Panc1 (cell line): ENCODE measurements at regions not wholly inside any gene's neighbourhood (a gene's known extent, or its start where the extent isn't known, plus 50 kb on each side); places are given as distances from the start of the nearest gene placed in this dataset.

ENCODE experiments used
- ATAC-seq: fragments of 200-7000 bp; cut with Tn5 transposase; 2 replicates; pipeline ENCODE4 v1.9.1; 2020; ENCODE audit warnings: mild to moderate bottlenecking, moderate library complexity
- BruUV-seq: library from RNA; stranded (reverse); fragments of 400-500 nt; replicated peaks from 2 replicates; lab custom pipeline; 2021; lab: Mats Ljungman, UMichigan
- CTCF ChIA-PET: fragments of 300-600 bp; sonication (Branson Sonifier 250); formaldehyde crosslinking; loops from one replicate; lab custom pipeline; 2022; ENCODE audit warnings: antibody characterized with exemption; lab: Charles Lee
- POLR2A ChIA-PET: fragments of 300-600 bp; sonication (Branson Sonifier 250); formaldehyde crosslinking; loops from one replicate; lab custom pipeline; 2022; ENCODE audit warnings: antibody characterized with exemption; lab: Charles Lee
- DNase-seq: peaks from one replicate; pipeline ENCODE4 v3.0.0-alpha.2; 2010; ENCODE audit warnings: low read depth, low spot score
- H3K27ac ChIP-seq: 2 replicates; pipeline ENCODE4 v1.5.1; 2011; ENCODE audit warnings: mild to moderate bottlenecking, low read length, inconsistent platforms
- H3K27me3 ChIP-seq: fragments of 200-500 bp; sonication (Bioruptor generic); 2 replicates; pipeline ENCODE4 v1.6.0; 2014; ENCODE audit warnings: low read length, inconsistent platforms; ENCODE audit not compliant: control insufficient read depth, insufficient read depth
- H3K36me3 ChIP-seq: fragments of 200-500 bp; sonication (Bioruptor generic); 2 replicates; pipeline ENCODE4 v1.5.1; 2014; ENCODE audit warnings: inconsistent platforms, mild to moderate bottlenecking, low read length, moderate library complexity; ENCODE audit not compliant: control insufficient read depth, insufficient read depth
- H3K4me1 ChIP-seq: 2 replicates; pipeline ENCODE4 v1.5.1; 2011; ENCODE audit warnings: inconsistent platforms, mild to moderate bottlenecking, low read length, moderate library complexity; ENCODE audit not compliant: control insufficient read depth, insufficient read depth
- H3K4me3 ChIP-seq, 2 experiments: 2 replicates each; pipeline ENCODE4 v1.5.1; 2011 to 2012; ENCODE audit warnings: low read depth in 2 of 2, low read length in 2 of 2, mild to moderate bottlenecking in 2 of 2, inconsistent platforms in 1 of 2, moderate library complexity in 1 of 2
- H3K9me3 ChIP-seq: fragments of 200-500 bp; sonication (Bioruptor generic); 2 replicates; pipeline ENCODE4 v1.5.1; 2014; ENCODE audit warnings: low read depth, mild to moderate bottlenecking, inconsistent platforms, low read length, moderate library complexity; ENCODE audit not compliant: control insufficient read depth, insufficient read depth
- POLR2AphosphoS5 ChIP-seq: IDR thresholded peaks from 2 replicates; pipeline ENCODE4 v1.6.1; 2012; ENCODE audit warnings: mild to moderate bottlenecking, low read depth, low read length, moderate library complexity
- REST ChIP-seq, 2 experiments: IDR thresholded peaks; 2 replicates each; pipeline ENCODE4 v1.6.1; 2011 to 2012; ENCODE audit warnings: low read depth in 2 of 2, control low read depth in 1 of 2, low read length in 1 of 2, mild to moderate bottlenecking in 1 of 2, moderate library complexity in 1 of 2; ENCODE audit not compliant: insufficient read depth in 1 of 2
- SIN3A ChIP-seq: IDR thresholded peaks from 2 replicates; pipeline ENCODE4 v1.6.1; 2012; ENCODE audit warnings: low read depth, mild to moderate bottlenecking, low read length, moderate library complexity, borderline replicate concordance; ENCODE audit not compliant: insufficient read depth
- TCF7L2 ChIP-seq: IDR thresholded peaks from 2 replicates; pipeline ENCODE4 v1.6.1; 2011; ENCODE audit warnings: mild to moderate bottlenecking, low read depth, low read length, inconsistent platforms
- in situ Hi-C: cut with HindIII; loops from 2 replicates; pipeline ENCODE4 v1.10.0; 2016; ENCODE audit warnings: low sequenced_read_pairs, low pct_unique_long_range_greater_than_20kb
- intact Hi-C: fragments of 100-400 bp; cut with micrococcal nuclease; formaldehyde crosslinking; loops from one replicate; pipeline ENCODE4 v1.10.0; 2022; ENCODE audit not compliant: unreplicated experiment
- TF ChIP-seq, protein P1 (sequence below): fragments of 450-650 bp; IDR thresholded peaks from 2 replicates; pipeline ENCODE4 v1.5.1; 2017; ENCODE audit warnings: mild to moderate bottlenecking

DNA sequence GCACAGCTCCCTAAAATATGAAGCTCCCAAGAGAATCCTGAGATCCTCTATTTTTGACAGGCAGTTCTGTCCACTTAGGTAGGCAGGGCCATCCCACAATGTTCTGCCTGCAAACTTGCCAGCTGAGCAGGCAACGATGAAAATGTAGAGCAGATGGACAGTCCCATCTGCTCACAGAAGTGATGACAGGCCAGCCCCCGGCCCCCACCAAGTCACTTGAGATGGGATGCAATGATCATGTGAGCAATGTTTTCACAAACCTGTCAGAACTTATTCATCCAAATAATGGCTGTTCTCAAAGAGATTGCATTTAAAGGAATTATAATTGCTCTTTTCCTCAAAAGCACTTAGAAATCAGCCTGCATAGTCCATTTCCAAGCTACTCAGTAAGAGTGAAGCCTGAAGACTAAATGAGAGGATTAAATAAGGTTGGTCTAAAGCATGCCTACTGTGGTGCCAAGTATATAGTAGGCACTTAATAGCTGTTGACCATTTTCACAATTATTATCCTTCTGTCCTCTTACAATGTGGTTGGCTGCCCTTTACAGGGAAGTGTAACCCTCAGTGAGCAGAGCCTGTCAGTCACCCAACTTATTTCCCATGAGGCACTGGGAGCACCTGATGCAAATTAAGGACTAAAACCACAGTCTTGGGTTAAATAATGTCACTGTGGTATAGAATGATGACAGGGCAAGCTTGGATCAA lies 301.2 kb downstream of the FGFR2 start:
- no TSS peak for BruUV-seq
- Histone ChIP-seq H3K36me3 (no peaks in the 10 kb centered on the region), H3K9me3 (no peaks in the 10 kb centered on the region), H3K27me3 (peaks cover 3% of the 10 kb centered on the region; the same call in 1 of the 2 replicates), H3K27ac (no peak overlapping the region), H3K4me3 (no peak overlapping the region), H3K4me1 (no peaks in the 10 kb centered on the region)
- in situ Hi-C loops (no loop called here), intact Hi-C loops (no loop called here)
- CTCF ChIA-PET, result no interaction called here
- ATAC-seq, result no peak
- TF ChIP-seq SIN3A (no peak), REST (IDR thresholded peaks at IDR 0.05; ENCODE audit: insufficient read depth in 1 of 2, low read depth in 2 of 2, low read length in 1 of 2) (no peak), POLR2AphosphoS5 (no peak)
- POLR2A ChIA-PET, result no interaction called here
- no peak for DNase-seq

- in situ Hi-C loops (no loop called here), intact Hi-C loops (no loop called here)
- DNase-seq, result no peak
- H3K4me3 ChIP-seq, result no peak overlapping the region
- no peaks in the 10 kb centered on the region for H3K27me3 ChIP-seq
- BruUV-seq, result no TSS peak
- POLR2A ChIA-PET, result no interaction called here
- H3K27ac ChIP-seq, result no peak overlapping the region
- TF ChIP-seq POLR2AphosphoS5 (no peak), SIN3A (no peak), REST (IDR thresholded peaks at IDR 0.05; ENCODE audit: insufficient read depth in 1 of 2, low read depth in 2 of 2, low read length in 1 of 2) (no peak), TCF7L2 (no peak)
- TF ChIP-seq, protein P1, sequence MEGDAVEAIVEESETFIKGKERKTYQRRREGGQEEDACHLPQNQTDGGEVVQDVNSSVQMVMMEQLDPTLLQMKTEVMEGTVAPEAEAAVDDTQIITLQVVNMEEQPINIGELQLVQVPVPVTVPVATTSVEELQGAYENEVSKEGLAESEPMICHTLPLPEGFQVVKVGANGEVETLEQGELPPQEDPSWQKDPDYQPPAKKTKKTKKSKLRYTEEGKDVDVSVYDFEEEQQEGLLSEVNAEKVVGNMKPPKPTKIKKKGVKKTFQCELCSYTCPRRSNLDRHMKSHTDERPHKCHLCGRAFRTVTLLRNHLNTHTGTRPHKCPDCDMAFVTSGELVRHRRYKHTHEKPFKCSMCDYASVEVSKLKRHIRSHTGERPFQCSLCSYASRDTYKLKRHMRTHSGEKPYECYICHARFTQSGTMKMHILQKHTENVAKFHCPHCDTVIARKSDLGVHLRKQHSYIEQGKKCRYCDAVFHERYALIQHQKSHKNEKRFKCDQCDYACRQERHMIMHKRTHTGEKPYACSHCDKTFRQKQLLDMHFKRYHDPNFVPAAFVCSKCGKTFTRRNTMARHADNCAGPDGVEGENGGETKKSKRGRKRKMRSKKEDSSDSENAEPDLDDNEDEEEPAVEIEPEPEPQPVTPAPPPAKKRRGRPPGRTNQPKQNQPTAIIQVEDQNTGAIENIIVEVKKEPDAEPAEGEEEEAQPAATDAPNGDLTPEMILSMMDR, result no peak
- no peaks in the 10 kb centered on the region for H3K9me3 ChIP-seq
- no peaks in the 10 kb centered on the region for H3K4me1 ChIP-seq
- H3K36me3 ChIP-seq, result no peaks in the 10 kb centered on the region
- no peak for ATAC-seq
- CTCF ChIA-PET, result no interaction called here
Observed at GRCh38 chr10:121300723-121301122, 297.5 kb downstream of the FGFR2 start.
